GM19397 (cell line): ENCODE measurements at regions not wholly inside any gene's neighbourhood (a gene's known extent, or its start where the extent isn't known, plus 50 kb on each side); places are given as distances from the start of the nearest gene placed in this dataset.
A peak's percentile ranks its signal among the peaks of the same experiment; 100 is the strongest.

Source experiments
- ATAC-seq: cut with Tn5 transposase; IDR thresholded peaks from one replicate; pipeline ENCODE4 v1.9.1; 2021; ENCODE audit warnings: mild to moderate bottlenecking, moderate library complexity; ENCODE audit not compliant: unreplicated experiment

GRCh38 chr12:103178366-103179080 is 221.0 kb downstream of the ASCL1 start:
- ATAC-seq: no peak

GRCh38 chr12:103181366-103182152 is 224.1 kb downstream of the ASCL1 start:
- ATAC-seq: peak; percentile 82

GRCh38 chr12:103182299-103182698 is 224.8 kb downstream of the ASCL1 start:
- ATAC-seq: no peak

GRCh38 chr12:103196467-103196866 is 239.0 kb downstream of the ASCL1 start:
- no peak for ATAC-seq

- ATAC-seq: no peak
These were observed 240.4 kb downstream of the ASCL1 start for GRCh38 chr12:103197725-103198388.

- no peak for ATAC-seq
These were observed 241.0 kb downstream of the ASCL1 start for GRCh38 chr12:103198499-103198898.

- no peak for ATAC-seq
These were observed 248.4 kb downstream of the ASCL1 start for GRCh38 chr12:103205906-103206305.

GRCh38 chr12:103207936-103208335 is 250.5 kb downstream of the ASCL1 start:
- ATAC-seq: no peak

GRCh38 chr12:103241184-103241583 is 254.6 kb downstream of the C12orf42 start:
- ATAC-seq: no peak

GRCh38 chr12:103244596-103244995 is 251.2 kb downstream of the C12orf42 start:
- no peak for ATAC-seq

GRCh38 chr12:103247531-103247930 is 248.2 kb downstream of the C12orf42 start:
- ATAC-seq: no peak

- no peak for ATAC-seq
These were observed 246.2 kb downstream of the C12orf42 start for GRCh38 chr12:103249607-103250006.

GRCh38 chr12:103250487-103250886 is 245.3 kb downstream of the C12orf42 start:
- no peak for ATAC-seq
